ENCODE measurements at regions not wholly inside any gene's neighbourhood (a gene's known extent, or its start where the extent isn't known, plus 50 kb on each side); places are given as distances from the start of the nearest gene placed in this dataset.
"Not testable (repeated sequence)": the region's sequence is repeated elsewhere in the genome, so short reads cannot be mapped to it uniquely, and the experiment has no call there.

DNA sequence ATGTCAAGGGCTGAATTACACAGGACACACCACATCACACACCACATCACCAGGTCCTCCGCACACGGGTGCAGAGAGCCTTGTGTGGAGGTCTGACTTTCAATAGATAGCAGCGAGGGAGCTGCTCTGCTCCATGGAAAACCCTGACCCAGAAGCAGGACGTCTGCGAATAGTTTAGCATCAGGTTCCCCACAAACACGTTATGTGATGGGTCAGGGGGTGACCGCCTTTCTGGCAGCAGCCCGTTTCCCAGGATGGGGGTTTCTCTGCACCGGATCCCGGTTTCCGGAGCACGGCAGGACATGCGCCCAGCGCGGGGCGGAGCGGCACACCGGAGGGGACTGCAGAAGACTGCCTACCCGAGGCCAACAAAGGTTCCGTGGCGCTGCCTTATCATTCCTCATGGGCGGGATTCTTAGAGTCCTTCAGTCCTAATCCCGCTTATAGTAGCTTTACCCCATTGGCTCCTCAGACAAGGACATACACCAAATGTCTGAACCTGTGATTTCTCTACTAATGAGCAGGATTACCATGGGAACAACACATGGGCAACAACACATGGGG is 300.0 kb downstream of the CDY2B start:
- CTCF ChIA-PET; H3K4me3 ChIP-seq (replicated peaks in 1 of 2; ENCODE audit: low read depth in 1 of 2, low read length in 2 of 2); POLR2A ChIA-PET; H3K79me2 ChIP-seq (ENCODE audit: insufficient read depth, low read length); H3K9me3 ChIP-seq (ENCODE audit: control insufficient read depth in 1 of 2, insufficient read depth in 1 of 2, low read depth in 1 of 2, low read length in 2 of 2); H3K4me1 ChIP-seq (ENCODE audit: control insufficient read depth in 1 of 2, insufficient read depth in 2 of 2, low read length in 2 of 2); intact Hi-C loops (cut with micrococcal nuclease); H3K27ac ChIP-seq (ENCODE audit: low read depth, low read length); ATAC-seq; H3K4me2 ChIP-seq (ENCODE audit: low read length); H3K27me3 ChIP-seq (ENCODE audit: insufficient read depth, low read length); H2AFZ ChIP-seq (ENCODE audit: low read depth, low read length, poor library complexity, severe bottlenecking); H3K9ac ChIP-seq (ENCODE audit: low read length); RAD21 ChIA-PET (ENCODE audit: low non-redundant PET in 1 of 2, low total read pairs in 2 of 2, uncharacterized antibody in 2 of 2, unreplicated experiment in 2 of 2); DNase-seq (ENCODE audit: low read depth, low spot score); H3K9me2 ChIP-seq (ENCODE audit: insufficient read depth); H3K36me3 ChIP-seq (ENCODE audit: control insufficient read depth in 1 of 2, insufficient read depth in 2 of 2, low read length in 2 of 2); H4K20me1 ChIP-seq (ENCODE audit: insufficient read depth); BruUV-seq (replicated peaks): not testable (repeated sequence)

DNA sequence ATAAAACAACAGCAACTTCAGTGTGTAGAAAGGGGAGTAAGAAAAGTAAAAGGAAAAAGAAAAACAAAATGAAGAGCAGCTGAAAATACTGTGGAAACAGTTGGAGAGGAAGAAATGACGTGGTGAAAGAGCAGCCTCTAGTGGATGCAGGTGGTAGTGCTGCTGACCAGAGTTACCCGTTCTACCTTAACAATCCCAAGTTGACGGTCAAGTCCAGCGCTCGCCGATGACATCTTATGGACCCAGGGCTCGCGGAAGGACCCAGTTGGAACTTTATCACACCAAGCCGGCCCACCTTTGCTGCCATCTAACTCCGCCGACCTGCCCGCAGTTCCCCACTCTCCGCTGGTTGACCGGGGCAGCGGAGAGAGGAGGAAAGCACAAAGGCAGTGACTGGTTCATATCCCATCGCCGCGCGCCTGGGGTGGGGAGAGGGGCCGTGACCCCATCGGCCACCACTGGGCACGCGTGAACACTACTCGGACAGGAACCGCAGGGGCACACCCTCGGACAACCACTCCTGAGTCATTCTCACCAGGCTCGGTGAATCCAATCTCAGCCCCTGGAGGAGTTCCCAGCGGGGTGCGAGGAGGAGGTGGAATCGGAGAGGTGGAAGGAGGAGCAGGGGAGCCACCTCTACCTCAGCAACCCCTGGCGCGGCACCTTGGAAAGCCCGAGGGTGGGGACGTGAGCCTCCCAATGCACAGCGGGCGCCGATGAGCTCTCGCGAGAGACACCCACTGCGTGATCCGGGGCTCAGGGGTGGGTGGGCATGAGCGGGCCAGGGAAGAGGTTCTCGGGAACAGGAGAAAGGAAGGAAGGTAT is 300.7 kb downstream of the CDY2B start:
- H3K79me2 ChIP-seq (ENCODE audit: insufficient read depth, low read length); CTCF ChIA-PET; H4K20me1 ChIP-seq (ENCODE audit: insufficient read depth); H3K4me2 ChIP-seq (ENCODE audit: low read length); H3K27ac ChIP-seq (ENCODE audit: low read depth, low read length); DNase-seq (ENCODE audit: low read depth, low spot score); RAD21 ChIA-PET (ENCODE audit: low non-redundant PET in 1 of 2, low total read pairs in 2 of 2, uncharacterized antibody in 2 of 2, unreplicated experiment in 2 of 2); intact Hi-C loops (cut with micrococcal nuclease); H3K9me3 ChIP-seq (ENCODE audit: control insufficient read depth in 1 of 2, insufficient read depth in 1 of 2, low read depth in 1 of 2, low read length in 2 of 2); H3K36me3 ChIP-seq (ENCODE audit: control insufficient read depth in 1 of 2, insufficient read depth in 2 of 2, low read length in 2 of 2); H3K4me3 ChIP-seq (replicated peaks in 1 of 2; ENCODE audit: low read depth in 1 of 2, low read length in 2 of 2); H3K9ac ChIP-seq (ENCODE audit: low read length); POLR2A ChIA-PET; H2AFZ ChIP-seq (ENCODE audit: low read depth, low read length, poor library complexity, severe bottlenecking); H3K9me2 ChIP-seq (ENCODE audit: insufficient read depth); H3K4me1 ChIP-seq (ENCODE audit: control insufficient read depth in 1 of 2, insufficient read depth in 2 of 2, low read length in 2 of 2); H3K27me3 ChIP-seq (ENCODE audit: insufficient read depth, low read length); BruUV-seq (replicated peaks): not testable (repeated sequence)
- peak; percentile 34; the same call in 1 of the 2 replicates for ATAC-seq

DNA sequence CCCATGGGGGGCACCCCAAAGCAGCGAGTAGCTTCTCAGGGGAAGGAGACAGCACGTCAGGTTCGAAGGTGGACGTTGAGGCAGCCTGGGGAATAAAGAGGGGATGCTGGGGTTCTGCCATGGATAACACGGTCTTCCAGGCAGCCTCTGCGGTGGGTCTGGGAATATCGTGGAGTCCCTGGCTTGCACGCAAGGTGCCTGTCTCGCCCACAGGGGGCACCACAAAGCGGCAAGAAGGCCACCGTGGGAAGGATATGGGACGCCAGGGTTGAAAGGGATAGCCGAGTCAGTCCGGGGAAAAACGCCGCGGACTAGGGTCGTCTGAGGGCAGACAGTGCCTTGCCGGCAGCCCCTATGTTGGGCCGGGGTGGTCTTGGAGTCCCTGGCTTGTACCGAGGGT is 316.9 kb downstream of the CDY2B start:
- H3K79me2 ChIP-seq (ENCODE audit: insufficient read depth, low read length); H3K36me3 ChIP-seq (ENCODE audit: control insufficient read depth in 1 of 2, insufficient read depth in 2 of 2, low read length in 2 of 2); POLR2A ChIA-PET; H3K4me3 ChIP-seq (replicated peaks in 1 of 2; ENCODE audit: low read depth in 1 of 2, low read length in 2 of 2); CTCF ChIA-PET; ATAC-seq; DNase-seq (ENCODE audit: low read depth, low spot score); H3K9me3 ChIP-seq (ENCODE audit: control insufficient read depth in 1 of 2, insufficient read depth in 1 of 2, low read depth in 1 of 2, low read length in 2 of 2); H2AFZ ChIP-seq (ENCODE audit: low read depth, low read length, poor library complexity, severe bottlenecking); BruUV-seq (replicated peaks); H4K20me1 ChIP-seq (ENCODE audit: insufficient read depth); H3K4me2 ChIP-seq (ENCODE audit: low read length); RAD21 ChIA-PET (ENCODE audit: low non-redundant PET in 1 of 2, low total read pairs in 2 of 2, uncharacterized antibody in 2 of 2, unreplicated experiment in 2 of 2); H3K9me2 ChIP-seq (ENCODE audit: insufficient read depth); H3K4me1 ChIP-seq (ENCODE audit: control insufficient read depth in 1 of 2, insufficient read depth in 2 of 2, low read length in 2 of 2); H3K9ac ChIP-seq (ENCODE audit: low read length); intact Hi-C loops (cut with micrococcal nuclease); H3K27me3 ChIP-seq (ENCODE audit: insufficient read depth, low read length); H3K27ac ChIP-seq (ENCODE audit: low read depth, low read length): not testable (repeated sequence)
